ENCODE measurements at regions not wholly inside any gene's neighbourhood (a gene's known extent, or its start where the extent isn't known, plus 50 kb on each side); places are given as distances from the start of the nearest gene placed in this dataset.

GRCh38 chr2:136221026-136221425 is 103.1 kb upstream of the CXCR4 start:
- FAIRE-seq: no peak
- no peak for DNase-seq (ENCODE audit: low spot score)

- DNase-seq (ENCODE audit: low spot score): no peak
- no peak for FAIRE-seq
Measured at GRCh38 chr2:136219963-136220362, 102.0 kb upstream of the CXCR4 start.

DNA sequence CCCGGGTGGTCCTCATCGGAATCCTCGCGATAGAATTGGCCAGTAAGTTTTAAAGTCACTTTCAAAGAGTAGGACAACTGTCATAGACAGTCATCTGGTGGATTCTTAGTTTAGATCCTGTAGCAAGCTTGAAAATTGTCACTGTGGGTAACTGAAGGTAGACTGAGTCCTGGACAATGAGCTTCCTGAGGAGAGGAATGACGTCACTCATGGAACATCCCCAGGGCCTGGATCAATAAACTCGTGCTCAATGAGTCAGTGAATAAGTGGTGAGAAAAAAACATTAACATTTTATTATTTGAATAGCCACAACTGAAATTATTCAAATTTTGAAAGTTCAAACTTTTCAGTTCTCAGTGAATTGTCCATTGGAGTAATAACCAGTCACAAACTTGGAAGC is 101.4 kb upstream of the CXCR4 start:
- DNase-seq (ENCODE audit: low spot score): no peak
- FAIRE-seq: no peak

- no peak for FAIRE-seq
- DNase-seq (ENCODE audit: low spot score): no peak
Measured at GRCh38 chr2:136217996-136218395, 100.0 kb upstream of the CXCR4 start.

DNA sequence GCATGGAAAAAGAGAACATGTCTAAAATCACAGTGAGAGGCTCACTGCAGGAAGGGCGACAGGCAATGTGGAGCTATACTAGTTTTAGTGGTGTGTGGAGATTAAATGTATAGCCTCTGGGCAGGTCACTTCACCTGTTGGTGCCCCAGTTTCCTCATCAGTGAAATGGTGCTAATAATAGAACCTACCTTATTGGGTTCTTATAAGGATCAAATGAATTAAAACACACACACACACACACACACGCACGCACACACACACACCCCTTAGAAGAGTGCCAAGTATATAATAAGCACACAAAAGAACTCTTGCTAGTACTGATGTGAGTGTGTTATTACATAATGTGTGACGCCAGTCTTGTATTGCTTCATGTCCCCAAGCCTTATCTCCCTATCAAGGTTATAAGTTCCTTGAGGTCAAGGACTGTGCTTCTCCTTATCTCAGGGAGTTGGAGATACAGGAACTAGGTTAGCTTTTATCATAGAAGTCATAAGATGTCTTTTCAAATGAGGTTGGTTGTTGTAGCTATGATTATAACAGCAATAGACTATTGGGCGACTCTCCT is 98.0 kb upstream of the CXCR4 start:
- DNase-seq (ENCODE audit: low spot score): no peak
- FAIRE-seq: no peak

GRCh38 chr2:136215449-136215848 is 97.5 kb upstream of the CXCR4 start:
- no peak for DNase-seq (ENCODE audit: low spot score)
- FAIRE-seq: no peak

GRCh38 chr2:136214307-136215200 is 96.6 kb upstream of the CXCR4 start:
- FAIRE-seq (no peak), DNase-seq (ENCODE audit: low spot score) (no peak)

GRCh38 chr2:136213836-136214235 is 95.9 kb upstream of the CXCR4 start:
- DNase-seq (ENCODE audit: low spot score) (no peak), FAIRE-seq (no peak)

DNA sequence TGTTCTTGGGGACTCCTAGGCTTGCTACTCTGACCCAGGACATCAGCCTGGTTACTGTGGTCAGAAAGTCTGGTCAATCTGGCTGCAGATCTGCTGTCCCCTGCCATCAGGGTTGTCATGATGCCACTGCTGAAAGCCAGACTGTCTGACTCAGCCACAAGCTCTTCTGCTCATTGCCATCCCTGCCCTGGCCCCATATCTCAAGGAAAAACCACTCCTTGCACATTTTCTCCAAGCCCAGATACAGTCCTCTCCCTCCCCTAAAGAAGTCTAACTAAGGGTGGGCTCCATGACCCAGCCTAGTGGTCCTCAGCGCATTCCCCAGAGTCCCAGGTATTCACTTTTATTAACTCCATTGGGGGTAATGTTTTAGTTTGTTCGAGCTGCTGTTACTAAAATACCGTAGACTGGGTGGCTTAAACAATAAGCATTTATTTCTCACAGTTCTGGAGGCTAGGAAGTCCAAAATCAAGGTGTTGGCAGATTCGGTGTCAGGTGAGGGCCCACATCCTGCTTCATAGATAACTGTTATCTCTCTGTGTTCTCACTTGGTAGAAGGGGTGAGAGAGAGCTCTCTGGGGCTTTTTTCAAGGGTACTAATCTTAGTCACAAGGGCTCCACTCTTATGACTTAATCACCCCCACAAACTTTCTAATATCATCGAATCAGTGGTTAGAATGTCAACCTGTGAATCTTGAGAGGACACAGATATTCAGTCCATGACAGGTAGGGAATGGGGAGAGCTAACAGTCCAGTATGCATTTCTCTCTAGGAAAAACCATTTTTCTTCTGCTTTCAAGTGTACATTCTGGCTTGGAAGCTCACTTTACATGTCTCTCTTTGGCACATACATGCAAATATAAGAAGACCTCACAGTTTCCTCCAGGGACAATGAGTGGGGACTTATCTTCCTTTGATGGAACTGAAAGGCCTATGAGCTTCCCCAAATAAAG is 94.8 kb upstream of the CXCR4 start:
- no peak for FAIRE-seq

GRCh38 chr2:136211701-136212100 is 93.8 kb upstream of the CXCR4 start:
- DNase-seq (ENCODE audit: low spot score): no peak
- FAIRE-seq: no peak

More for the DNA sequence above, 94.8 kb upstream of the CXCR4 start:
- no peak for DNase-seq (ENCODE audit: low spot score)

DNA sequence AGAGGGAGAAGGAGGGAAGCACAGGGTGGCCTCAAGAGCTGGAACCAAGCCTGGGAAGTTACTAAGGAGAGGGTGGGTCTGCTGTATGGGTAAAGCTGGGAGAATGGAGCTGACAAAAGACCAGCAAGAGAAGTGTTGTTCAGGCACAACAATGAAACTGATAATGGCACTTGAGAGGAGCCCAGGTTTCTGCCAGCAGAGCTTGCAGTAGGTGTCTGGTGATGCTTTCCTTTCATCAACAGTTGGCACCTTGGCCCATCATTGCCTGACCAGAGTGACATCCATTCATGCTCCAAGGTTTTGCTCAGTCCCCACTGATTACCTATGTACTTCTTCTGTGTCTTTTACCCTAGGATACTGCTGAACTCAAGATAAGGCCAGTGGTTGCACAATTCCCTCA is 92.9 kb upstream of the CXCR4 start:
- FAIRE-seq (no peak), DNase-seq (ENCODE audit: low spot score) (no peak)

DNA sequence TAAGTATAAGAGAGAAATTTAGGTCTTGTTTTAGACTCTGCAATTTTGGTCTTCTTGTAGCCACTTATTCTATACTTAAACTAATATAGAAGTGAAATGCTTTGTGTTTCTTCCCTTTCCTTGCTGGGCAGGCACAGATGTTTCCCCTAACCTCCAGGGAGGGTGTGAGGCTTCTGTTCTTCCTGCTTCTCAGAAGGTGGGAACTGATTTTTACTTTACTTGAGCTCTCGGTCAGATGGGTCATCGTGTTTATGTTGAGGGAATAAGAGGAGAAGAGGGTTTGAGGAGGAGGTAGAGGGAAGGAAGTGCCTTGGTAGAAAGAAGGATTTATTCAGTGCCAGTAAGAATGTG is 92.5 kb upstream of the CXCR4 start:
- no peak for FAIRE-seq
- no peak for DNase-seq (ENCODE audit: low spot score)

DNA sequence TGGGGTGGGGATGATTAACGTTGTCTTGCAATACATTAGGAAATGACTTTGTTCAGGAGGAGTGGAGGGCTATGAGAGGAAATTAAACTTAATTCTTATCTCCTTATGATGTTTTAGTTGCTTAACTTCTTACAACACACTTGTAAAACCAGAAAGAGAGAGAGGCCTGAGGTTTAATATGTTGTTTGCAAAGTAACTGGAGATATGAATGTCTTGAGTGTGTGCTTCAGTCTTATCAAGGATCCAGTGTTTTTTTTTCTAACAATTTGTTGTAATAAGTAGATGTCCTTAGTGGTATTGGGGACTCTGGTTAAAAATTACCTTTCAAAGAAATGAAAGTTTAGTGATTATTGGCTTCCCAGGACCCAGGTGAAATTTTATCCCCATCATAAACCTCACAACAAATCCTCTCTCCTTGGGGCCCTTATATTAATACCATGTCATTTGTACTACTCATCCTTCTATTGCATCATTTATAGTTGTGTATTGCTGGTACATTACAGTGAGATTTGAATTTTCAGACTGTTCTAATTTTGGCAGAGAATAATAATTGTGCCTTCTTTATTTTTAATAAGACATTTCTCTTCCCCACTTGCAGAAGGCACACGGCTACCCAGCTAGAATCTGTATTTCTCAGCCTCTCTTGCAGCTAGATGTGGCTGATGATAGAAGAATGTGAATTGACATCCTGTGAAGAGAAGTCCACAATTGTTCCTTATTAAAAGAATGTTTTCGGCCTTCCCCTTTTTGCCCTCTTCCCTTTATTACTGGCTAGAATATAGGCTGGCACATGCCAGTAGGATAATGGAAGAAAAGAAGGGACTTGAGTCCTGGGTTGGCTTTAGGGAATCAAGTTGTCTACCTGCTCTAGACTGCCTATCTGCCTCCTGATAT is 91.9 kb upstream of the CXCR4 start:
- FAIRE-seq (no peak), DNase-seq (ENCODE audit: low spot score) (no peak)

GRCh38 chr2:136208682-136209420 is 90.9 kb upstream of the CXCR4 start:
- FAIRE-seq: no peak
- no peak for DNase-seq (ENCODE audit: low spot score)

DNA sequence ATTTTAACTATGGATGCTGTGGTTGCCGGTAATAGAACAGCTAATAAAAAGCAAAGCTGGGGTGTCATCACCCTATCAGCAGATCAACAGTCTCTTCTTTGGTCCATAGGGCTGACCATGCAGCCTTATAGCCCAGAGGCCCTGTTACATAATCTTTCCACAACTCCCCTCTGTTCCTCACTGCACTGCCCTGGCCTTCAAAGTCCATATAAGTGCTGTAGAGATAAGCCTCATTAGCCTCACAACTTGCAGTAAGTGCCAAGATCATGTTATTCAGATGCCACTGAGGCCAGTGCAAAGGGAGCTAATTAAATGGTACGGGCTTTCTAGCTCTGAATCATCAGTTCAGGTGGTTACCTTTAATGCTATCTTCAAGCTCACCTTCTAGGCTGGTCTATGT is 89.7 kb upstream of the CXCR4 start:
- FAIRE-seq (no peak), DNase-seq (ENCODE audit: low spot score) (no peak)

DNA sequence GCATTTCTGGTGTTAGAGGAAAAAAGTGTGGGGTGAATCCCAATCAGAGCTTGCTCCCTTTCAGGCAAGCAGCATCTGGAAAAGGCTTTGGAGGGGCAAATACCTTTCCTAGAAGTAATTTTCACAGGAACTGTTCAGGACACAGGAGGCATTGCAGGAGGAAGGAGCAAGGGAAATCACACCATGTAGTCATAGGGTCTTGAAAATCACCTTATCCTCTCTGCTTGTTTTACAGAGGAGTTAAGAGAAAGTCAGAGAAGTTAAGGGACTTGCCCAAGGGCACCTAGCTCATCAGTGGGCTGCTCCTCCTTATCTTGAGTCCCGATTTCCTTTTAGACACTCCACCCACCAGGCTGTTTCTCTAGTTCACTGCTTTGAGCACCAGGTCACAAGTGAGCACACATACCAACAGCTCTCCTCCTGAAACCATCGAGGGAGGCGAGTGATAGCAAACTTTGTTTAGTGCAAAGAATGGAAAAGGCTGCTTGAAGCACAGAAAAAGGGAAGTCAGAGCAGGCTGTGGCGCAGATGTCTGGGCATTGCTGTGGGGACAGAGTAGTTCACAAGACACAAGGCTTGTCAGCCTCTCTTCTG is 89.2 kb upstream of the CXCR4 start:
- no peak for DNase-seq (ENCODE audit: low spot score)

DNA sequence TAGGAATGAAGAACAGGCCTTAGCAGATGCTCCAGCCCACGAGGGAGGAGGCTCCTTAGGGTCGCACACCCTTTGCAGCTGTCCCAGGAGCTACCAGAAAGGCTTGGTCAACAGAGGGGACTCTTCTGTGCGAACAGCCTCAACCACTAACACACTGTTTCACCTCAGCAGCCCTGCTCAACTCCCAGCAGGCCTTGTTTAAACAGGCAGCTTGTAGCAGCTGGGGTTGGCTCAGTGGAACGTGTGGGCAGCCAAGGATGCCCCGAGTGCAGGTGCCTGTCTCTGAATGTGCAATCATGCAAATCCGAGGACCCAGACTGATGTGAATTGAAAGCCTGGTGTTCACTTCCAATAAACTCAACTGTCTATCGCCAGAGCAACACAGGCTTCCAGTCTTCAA is 88.7 kb upstream of the CXCR4 start:
- DNase-seq (ENCODE audit: low spot score) (no peak), FAIRE-seq (no peak)

More for the DNA sequence above, 89.2 kb upstream of the CXCR4 start:
- FAIRE-seq: no peak

DNA sequence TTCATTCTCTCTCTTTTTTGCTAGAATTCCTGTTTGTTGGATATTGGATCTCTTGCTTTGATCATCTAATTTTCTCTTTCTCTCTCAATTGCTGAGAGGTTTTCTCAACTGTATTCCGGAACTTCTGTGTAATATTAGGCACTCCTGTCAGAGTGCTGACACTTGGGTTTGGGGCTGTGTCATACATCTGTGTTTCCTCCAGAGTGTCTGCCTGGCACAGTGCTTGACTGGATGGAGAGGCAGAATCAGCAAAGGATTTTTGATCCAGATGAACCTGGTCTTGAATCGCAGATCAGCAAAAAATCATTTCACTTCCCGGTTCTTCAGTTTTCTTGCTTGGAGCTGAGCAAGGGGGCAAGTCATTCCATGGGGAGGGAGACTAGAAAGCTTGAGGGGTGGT is 87.7 kb upstream of the CXCR4 start:
- DNase-seq (ENCODE audit: low spot score) (no peak), FAIRE-seq (no peak)

DNA sequence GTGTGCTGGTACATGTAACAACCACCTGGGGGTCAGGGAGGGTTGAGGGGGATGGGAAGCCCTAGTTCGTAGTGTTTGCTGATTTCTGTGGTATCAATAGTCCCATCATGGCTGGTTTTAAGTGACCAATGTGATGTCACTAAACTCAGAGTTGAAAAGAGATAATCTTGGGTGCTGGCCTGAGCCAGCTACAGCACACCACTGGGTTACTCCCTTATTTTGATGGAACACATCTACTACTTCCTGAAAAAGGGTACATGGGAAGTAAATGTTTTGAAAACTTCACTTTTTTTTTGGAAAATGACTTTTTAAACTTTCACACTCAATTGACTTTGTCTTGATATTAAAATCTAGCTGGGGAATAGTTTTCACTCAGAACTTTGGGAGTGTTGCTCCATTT is 87.0 kb upstream of the CXCR4 start:
- no peak for DNase-seq (ENCODE audit: low spot score)
- no peak for FAIRE-seq

DNA sequence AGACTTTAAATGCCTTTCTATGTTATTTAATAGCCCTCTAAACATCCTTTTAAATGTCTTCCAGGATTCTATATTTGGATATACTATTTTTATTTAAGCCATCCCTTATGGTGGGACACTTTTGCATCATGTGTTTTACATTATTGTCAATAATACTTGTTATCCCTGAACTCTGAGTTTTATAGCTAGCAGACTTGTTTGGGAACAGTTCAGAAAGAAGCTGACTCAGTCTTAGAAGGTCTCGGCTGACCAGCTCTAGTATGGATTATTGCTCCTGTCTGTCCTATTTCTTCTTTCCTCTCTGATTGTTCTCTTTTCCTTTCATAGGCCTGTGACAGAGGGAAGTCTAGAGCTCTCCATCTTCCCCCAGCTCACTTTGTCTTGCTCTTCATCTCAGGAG is 77.3 kb upstream of the CXCR4 start:
- DNase-seq (ENCODE audit: low spot score) (no peak), FAIRE-seq (no peak)

Data from RCC 7860 (cell line).